Upper lobe of left lung (tissue), 4 donors: ENCODE measurements at regions not wholly inside any gene's neighbourhood (a gene's known extent, or its start where the extent isn't known, plus 50 kb on each side); places are given as distances from the start of the nearest gene placed in this dataset.
"Not testable (repeated sequence)": the region's sequence is repeated elsewhere in the genome, so short reads cannot be mapped to it uniquely, and the experiment has no call there.

Experiments
- CTCF ChIP-seq, 6 experiments: fragments of 450-650 bp in 4 of 6; fragments of 200-600 bp in 2 of 6; sonication (generic) in 2 of 6; IDR thresholded peaks; one replicate each; pipeline ENCODE4 v1.5.1; 2016 to 2019; ENCODE audit warnings: antibody characterized with exemption in 6 of 6
- EP300 ChIP-seq, 4 donors: sonication (generic); formaldehyde crosslinking; IDR thresholded peaks; one replicate each; pipeline ENCODE4 v1.5.1; 2017; ENCODE audit warnings: antibody characterized with exemption in 4 of 4, control low read depth in 2 of 4
- POLR2A ChIP-seq, 4 donors: fragments of 450-650 bp; IDR thresholded peaks; one replicate each; pipeline ENCODE4 v1.5.1; 2016 to 2017; ENCODE audit warnings: antibody characterized with exemption in 4 of 4, mild to moderate bottlenecking in 2 of 4
- POLR2AphosphoS5 ChIP-seq, 2 donors: sonication (generic); formaldehyde crosslinking; IDR thresholded peaks; one replicate each; pipeline ENCODE4 v1.5.1; 2017; ENCODE audit warnings: antibody characterized with exemption in 2 of 2

- TF ChIP-seq POLR2A, CTCF, POLR2AphosphoS5, EP300 (IDR thresholded peaks at IDR 0.05): not testable (repeated sequence)
Observed at GRCh38 chr9:83113445-83113844, 50.5 kb upstream of the RASEF start.
